Keratinocyte (primary cell): ENCODE measurements at regions not wholly inside any gene's neighbourhood (a gene's known extent, or its start where the extent isn't known, plus 50 kb on each side); places are given as distances from the start of the nearest gene placed in this dataset.

Experiments
- EZH2 ChIP-seq: IDR thresholded peaks from one replicate; pipeline ENCODE4 v1.6.1; 2012; ENCODE audit warnings: inconsistent platforms, mild to moderate bottlenecking, low read length, moderate library complexity
- TF ChIP-seq, protein P1 (sequence below), 3 experiments: IDR thresholded peaks in 1 of 3; conservative IDR thresholded peaks in 1 of 3; optimal IDR thresholded peaks in 1 of 3; 2 replicates in 2 of 3; 3 replicates in 1 of 3; pipeline versions ENCODE3 to v1.5.1; 2011; ENCODE audit warnings: low read length in 3 of 3, mild to moderate bottlenecking in 3 of 3, moderate library complexity in 2 of 3, control low read depth in 1 of 3, inconsistent platforms in 1 of 3; ENCODE audit not compliant: insufficient read depth in 2 of 3; ENCODE audit errors: extremely low read depth in 1 of 3

DNA sequence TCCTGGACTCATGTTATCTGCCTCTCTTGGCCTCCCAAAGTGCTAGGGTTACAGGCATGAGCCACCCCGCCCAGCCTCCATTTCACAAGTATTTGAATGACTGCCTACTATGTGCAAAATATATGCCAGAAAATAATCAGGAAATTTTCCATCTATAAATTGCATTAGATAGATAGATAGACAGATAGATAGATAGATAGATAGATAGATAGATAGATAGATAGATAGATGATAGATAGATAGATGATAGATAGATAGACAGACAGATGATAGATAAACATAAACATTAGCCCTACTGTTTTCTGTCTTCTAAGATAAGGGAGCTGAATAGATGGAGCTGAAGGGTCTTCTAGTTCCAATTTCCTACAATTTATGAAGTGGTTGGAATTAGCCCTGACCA, 87.4 kb upstream of the TRIM2 start:
- TF ChIP-seq, protein P1, sequence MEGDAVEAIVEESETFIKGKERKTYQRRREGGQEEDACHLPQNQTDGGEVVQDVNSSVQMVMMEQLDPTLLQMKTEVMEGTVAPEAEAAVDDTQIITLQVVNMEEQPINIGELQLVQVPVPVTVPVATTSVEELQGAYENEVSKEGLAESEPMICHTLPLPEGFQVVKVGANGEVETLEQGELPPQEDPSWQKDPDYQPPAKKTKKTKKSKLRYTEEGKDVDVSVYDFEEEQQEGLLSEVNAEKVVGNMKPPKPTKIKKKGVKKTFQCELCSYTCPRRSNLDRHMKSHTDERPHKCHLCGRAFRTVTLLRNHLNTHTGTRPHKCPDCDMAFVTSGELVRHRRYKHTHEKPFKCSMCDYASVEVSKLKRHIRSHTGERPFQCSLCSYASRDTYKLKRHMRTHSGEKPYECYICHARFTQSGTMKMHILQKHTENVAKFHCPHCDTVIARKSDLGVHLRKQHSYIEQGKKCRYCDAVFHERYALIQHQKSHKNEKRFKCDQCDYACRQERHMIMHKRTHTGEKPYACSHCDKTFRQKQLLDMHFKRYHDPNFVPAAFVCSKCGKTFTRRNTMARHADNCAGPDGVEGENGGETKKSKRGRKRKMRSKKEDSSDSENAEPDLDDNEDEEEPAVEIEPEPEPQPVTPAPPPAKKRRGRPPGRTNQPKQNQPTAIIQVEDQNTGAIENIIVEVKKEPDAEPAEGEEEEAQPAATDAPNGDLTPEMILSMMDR (optimal IDR thresholded peaks at IDR 0.05 in 1 of 3, IDR thresholded peaks at IDR 0.05 in 1 of 3, conservative IDR thresholded peaks at IDR 0.05 in 1 of 3; ENCODE audit: extremely low read depth in 1 of 3, insufficient read depth in 2 of 3, low read length in 3 of 3): no peak
- TF ChIP-seq EZH2: no peak
